ENCODE measurements at regions not wholly inside any gene's neighbourhood (a gene's known extent, or its start where the extent isn't known, plus 50 kb on each side); places are given as distances from the start of the nearest gene placed in this dataset.
"Not testable (repeated sequence)": the region's sequence is repeated elsewhere in the genome, so short reads cannot be mapped to it uniquely, and the experiment has no call there.

GRCh38 chr1:166511761-166512160, 327.5 kb upstream of the POGK start:
- no peak for DNase-seq

- no peak for DNase-seq
Measured at GRCh38 chr1:166514067-166514466, 325.2 kb upstream of the POGK start.

GRCh38 chr1:166527752-166528151, 311.5 kb upstream of the POGK start:
- DNase-seq, result no peak

- DNase-seq, result no peak
Measured at GRCh38 chr1:166538646-166539045, 300.6 kb upstream of the POGK start.

- no peak for DNase-seq
Measured at GRCh38 chr1:166544036-166544435, 295.2 kb upstream of the POGK start.

GRCh38 chr1:166544561-166544960, 294.7 kb upstream of the POGK start:
- DNase-seq, result no peak

GRCh38 chr1:166552706-166553105, 286.6 kb upstream of the POGK start:
- DNase-seq, result no peak

GRCh38 chr1:166570954-166571353, 268.3 kb upstream of the POGK start:
- DNase-seq, result no peak

GRCh38 chr1:166573199-166573598, 266.1 kb upstream of the POGK start:
- DNase-seq, result no peak

- DNase-seq, result no peak
Measured at GRCh38 chr1:166579557-166580501, 259.4 kb upstream of the POGK start.

GRCh38 chr1:166588741-166589140, 250.5 kb upstream of the POGK start:
- DNase-seq, result no peak

- DNase-seq, result no peak
Measured at GRCh38 chr1:166590161-166590560, 249.1 kb upstream of the POGK start.

- no peak for DNase-seq
Measured at GRCh38 chr1:166594646-166595045, 244.6 kb upstream of the POGK start.

- DNase-seq, result no peak
Measured at GRCh38 chr1:166597516-166597915, 241.8 kb upstream of the POGK start.

GRCh38 chr1:166600574-166600973, 238.7 kb upstream of the POGK start:
- no peak for DNase-seq

- DNase-seq, result no peak
Measured at GRCh38 chr1:166601650-166602278, 237.5 kb upstream of the POGK start.

GRCh38 chr1:166602801-166603200, 236.5 kb upstream of the POGK start:
- DNase-seq, result not testable (repeated sequence)

GRCh38 chr1:166603296-166603695, 236.0 kb upstream of the POGK start:
- DNase-seq, result no peak

GRCh38 chr1:166605137-166605536, 234.1 kb upstream of the POGK start:
- no peak for DNase-seq

GRCh38 chr1:166612886-166613285, 226.4 kb upstream of the POGK start:
- DNase-seq, result no peak

GRCh38 chr1:166616206-166616605, 223.1 kb upstream of the POGK start:
- no peak for DNase-seq

GRCh38 chr1:166626711-166627110, 212.6 kb upstream of the POGK start:
- no peak for DNase-seq

- no peak for DNase-seq
Measured at GRCh38 chr1:166627558-166627957, 211.7 kb upstream of the POGK start.

- no peak for DNase-seq
Measured at GRCh38 chr1:166628259-166628658, 211.0 kb upstream of the POGK start.

All from NCI-H1105 treated with DMSO at 0.1 percent for 48 hours (cell line).